HEK293 (cell line): ENCODE measurements at regions not wholly inside any gene's neighbourhood (a gene's known extent, or its start where the extent isn't known, plus 50 kb on each side); places are given as distances from the start of the nearest gene placed in this dataset.

Source experiments
- CTCF ChIP-seq: fragments of 450-650 bp; formaldehyde crosslinking; IDR thresholded peaks from 2 replicates; pipeline ENCODE4 v1.5.1; 2016; ENCODE audit warnings: missing biosample characterization, missing genetic modification characterization
- ZNF324 ChIP-seq: fragments of 450-650 bp; formaldehyde crosslinking; IDR thresholded peaks from 2 replicates; pipeline ENCODE4 v1.5.1; 2016; ENCODE audit warnings: missing biosample characterization, missing genetic modification characterization
- ZNF510 ChIP-seq: fragments of 450-650 bp; formaldehyde crosslinking; IDR thresholded peaks from 2 replicates; pipeline ENCODE4 v1.5.1; 2018; ENCODE audit warnings: mild to moderate bottlenecking, missing genetic modification characterization, missing biosample characterization; ENCODE audit not compliant: insufficient replicate concordance

- TF ChIP-seq ZNF510 (no peak), CTCF (tag by site-specific recombination) (no peak), ZNF324 (tag by site-specific recombination) (no peak)
Observed at GRCh38 chr4:15147714-15148113, 145.4 kb downstream of the CPEB2 start.
